ENCODE measurements at regions not wholly inside any gene's neighbourhood (a gene's known extent, or its start where the extent isn't known, plus 50 kb on each side); places are given as distances from the start of the nearest gene placed in this dataset.
A peak's percentile ranks its signal among the peaks of the same experiment; 100 is the strongest.

- no peak overlapping the region for H4K5ac ChIP-seq (ENCODE audit: insufficient read length, low read depth, low read length)
- H2BK5ac ChIP-seq (ENCODE audit: insufficient read length, low read length) = no peak overlapping the region
- no peak overlapping the region for H3K23ac ChIP-seq (ENCODE audit: insufficient read length, low read depth, low read length)
- no peak for DNase-seq
- no peak overlapping the region for H2AK5ac ChIP-seq (ENCODE audit: insufficient read length, low read length)
- H3K27ac ChIP-seq (ENCODE audit: insufficient read length, low read depth, low read length) = no peak overlapping the region
- Mint-ChIP-seq H3K4me1 (peaks cover 14 to 25% of the 10 kb centered on the region in 2 experiments), H3K9me3 (no peaks in the 10 kb centered on the region), H3K27ac (peak overlapping the region in 1 of 3 experiments; percentile 38; a peak in 2 of 7 replicates), H3K4me3 (no peak overlapping the region), H3K36me3 (ENCODE audit: insufficient read depth in 1 of 3, low read depth in 3 of 3) (no peaks in the 10 kb centered on the region), H3K27me3 (ENCODE audit: low read depth) (no peaks in the 10 kb centered on the region)
- H4K8ac ChIP-seq (replicated peaks; ENCODE audit: insufficient read length, low read depth, low read length) = no peak overlapping the region
- no peaks in the 10 kb centered on the region for H3K23me2 ChIP-seq (ENCODE audit: insufficient read length, low read depth, low read length, poor library complexity, severe bottlenecking)
- TF ChIP-seq, protein P1, sequence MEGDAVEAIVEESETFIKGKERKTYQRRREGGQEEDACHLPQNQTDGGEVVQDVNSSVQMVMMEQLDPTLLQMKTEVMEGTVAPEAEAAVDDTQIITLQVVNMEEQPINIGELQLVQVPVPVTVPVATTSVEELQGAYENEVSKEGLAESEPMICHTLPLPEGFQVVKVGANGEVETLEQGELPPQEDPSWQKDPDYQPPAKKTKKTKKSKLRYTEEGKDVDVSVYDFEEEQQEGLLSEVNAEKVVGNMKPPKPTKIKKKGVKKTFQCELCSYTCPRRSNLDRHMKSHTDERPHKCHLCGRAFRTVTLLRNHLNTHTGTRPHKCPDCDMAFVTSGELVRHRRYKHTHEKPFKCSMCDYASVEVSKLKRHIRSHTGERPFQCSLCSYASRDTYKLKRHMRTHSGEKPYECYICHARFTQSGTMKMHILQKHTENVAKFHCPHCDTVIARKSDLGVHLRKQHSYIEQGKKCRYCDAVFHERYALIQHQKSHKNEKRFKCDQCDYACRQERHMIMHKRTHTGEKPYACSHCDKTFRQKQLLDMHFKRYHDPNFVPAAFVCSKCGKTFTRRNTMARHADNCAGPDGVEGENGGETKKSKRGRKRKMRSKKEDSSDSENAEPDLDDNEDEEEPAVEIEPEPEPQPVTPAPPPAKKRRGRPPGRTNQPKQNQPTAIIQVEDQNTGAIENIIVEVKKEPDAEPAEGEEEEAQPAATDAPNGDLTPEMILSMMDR (conservative IDR thresholded peaks at IDR 0.05) = no peak
- H4K20me1 ChIP-seq (ENCODE audit: control insufficient read depth, insufficient read depth, insufficient read length) = no peaks in the 10 kb centered on the region
- no peak overlapping the region for H2BK12ac ChIP-seq (ENCODE audit: insufficient read length, low read depth, low read length)
- H3K14ac ChIP-seq (ENCODE audit: insufficient read depth, low read length) = no peak overlapping the region
- H3K4ac ChIP-seq (ENCODE audit: low read depth, low read length) = no peak overlapping the region
- WGBS (ENCODE audit: extremely low coverage, insufficient read length, low lambda C conversion rate) = no CpG with 5 or more reads among the region's 9 CpGs
- no peaks in the 10 kb centered on the region for H3K79me2 ChIP-seq (ENCODE audit: insufficient read depth, low read length)
- H3K79me1 ChIP-seq (ENCODE audit: insufficient read depth, low read depth, low read length, poor library complexity, severe bottlenecking) = no peaks in the 10 kb centered on the region
- no peak overlapping the region for H3T11ph ChIP-seq (ENCODE audit: low read length)
- no peak overlapping the region for H3K18ac ChIP-seq (ENCODE audit: insufficient read length, low read depth, low read length)
- no peak overlapping the region for H2BK15ac ChIP-seq (ENCODE audit: low read depth, low read length)
- no peaks in the 10 kb centered on the region for H3K9me3 ChIP-seq (ENCODE audit: control insufficient read depth, low read depth, low read length)
- no peak overlapping the region for H2BK120ac ChIP-seq (ENCODE audit: low read depth, low read length, poor library complexity, severe bottlenecking)
- no peak overlapping the region for H3K9ac ChIP-seq (ENCODE audit: extremely low read depth, insufficient read length, low read length)
- H4K91ac ChIP-seq (ENCODE audit: insufficient read length, low read depth, low read length) = no peak overlapping the region
- no peak overlapping the region for H3K56ac ChIP-seq (ENCODE audit: insufficient read length, low read depth, low read length)
- H2BK20ac ChIP-seq (ENCODE audit: low read depth, low read length, poor library complexity, severe bottlenecking) = no peak overlapping the region
- H3K4me1 ChIP-seq (ENCODE audit: insufficient read depth, low read length) = no peaks in the 10 kb centered on the region
- H2AFZ ChIP-seq (ENCODE audit: low read length) = no peak overlapping the region
- H3K27me3 ChIP-seq (ENCODE audit: insufficient read depth, low read length) = no peaks in the 10 kb centered on the region
- no peak overlapping the region for H3K4me2 ChIP-seq (ENCODE audit: insufficient read depth, insufficient read length, low read length)
Measured at GRCh38 chr4:187183346-187183745, 459.7 kb upstream of the FAT1 start.
